ENCODE measurements at regions not wholly inside any gene's neighbourhood (a gene's known extent, or its start where the extent isn't known, plus 50 kb on each side); places are given as distances from the start of the nearest gene placed in this dataset.

- FAIRE-seq (no peak), DNase-seq (ENCODE audit: low spot score) (no peak)
These were observed 667.7 kb downstream of the STPG2 start for GRCh38 chr4:97475621-97476020.

- FAIRE-seq (no peak), DNase-seq (ENCODE audit: low spot score) (no peak)
These were observed 665.3 kb downstream of the STPG2 start for GRCh38 chr4:97477974-97478373.

GRCh38 chr4:97479388-97479787, 663.9 kb downstream of the STPG2 start:
- DNase-seq (ENCODE audit: low spot score) (no peak), FAIRE-seq (no peak)

- DNase-seq (ENCODE audit: low spot score) (no peak), FAIRE-seq (no peak)
These were observed 651.4 kb downstream of the STPG2 start for GRCh38 chr4:97491856-97492255.

- peak; percentile 75 for FAIRE-seq
These were observed 649.3 kb downstream of the STPG2 start for GRCh38 chr4:97493815-97494518.

GRCh38 chr4:97496298-97496873, 646.9 kb downstream of the STPG2 start:
- FAIRE-seq (peak; percentile 70), DNase-seq (ENCODE audit: low spot score) (peak; percentile 42)

More at GRCh38 chr4:97493815-97494518, 649.3 kb downstream of the STPG2 start:
- DNase-seq (ENCODE audit: low spot score): peak; percentile 42

GRCh38 chr4:97498875-97499274, 644.4 kb downstream of the STPG2 start:
- DNase-seq (ENCODE audit: low spot score): peak; percentile 60
- FAIRE-seq: peak; percentile 4

- FAIRE-seq (no peak), DNase-seq (ENCODE audit: low spot score) (no peak)
These were observed 642.9 kb downstream of the STPG2 start for GRCh38 chr4:97500423-97500822.

- no peak for FAIRE-seq
- DNase-seq (ENCODE audit: low spot score): no peak
These were observed 638.6 kb downstream of the STPG2 start for GRCh38 chr4:97504713-97505112.

GRCh38 chr4:97507587-97508245, 635.6 kb downstream of the STPG2 start:
- FAIRE-seq: peak; percentile 87
- DNase-seq (ENCODE audit: low spot score): peak; percentile 80

All from RCC 7860 (cell line).